ENCODE measurements at regions not wholly inside any gene's neighbourhood (a gene's known extent, or its start where the extent isn't known, plus 50 kb on each side); places are given as distances from the start of the nearest gene placed in this dataset.
"Not testable (repeated sequence)": the region's sequence is repeated elsewhere in the genome, so short reads cannot be mapped to it uniquely, and the experiment has no call there.

DNA sequence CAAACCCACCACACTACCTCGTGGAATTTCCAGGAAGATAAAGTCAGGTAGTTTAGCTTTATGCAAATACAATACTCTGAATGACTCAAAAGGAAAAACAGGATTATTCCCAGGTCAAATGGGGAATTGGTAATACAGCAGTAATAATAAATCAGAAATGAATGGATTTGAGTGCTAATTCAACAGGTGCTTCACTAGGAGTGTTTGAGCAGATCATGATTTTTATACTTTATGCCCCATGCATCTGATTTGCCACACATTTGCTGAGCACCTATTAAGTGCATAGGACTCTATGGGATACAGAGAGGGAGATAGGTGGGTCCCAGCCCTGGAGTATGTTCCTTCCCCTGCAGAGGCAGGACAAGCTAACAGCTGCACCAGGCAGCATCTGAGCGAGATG lies 381.4 kb upstream of the PODXL start:
- CTCF ChIA-PET, result no interaction called here
- no peak for DNase-seq
- peaks cover 0 to 6% (median 4%) of the 10 kb centered on the region in 5 experiments for H3K27me3 ChIP-seq (replicated peaks in 2 of 5; ENCODE audit: control insufficient read depth in 4 of 5, insufficient read depth in 5 of 5, low read length in 4 of 5)
- peaks cover 0 to 7% (median 0%) of the 10 kb centered on the region in 5 experiments for H3K9me3 ChIP-seq (ENCODE audit: control extremely low read depth in 1 of 5, control insufficient read depth in 4 of 5, insufficient read depth in 2 of 5, low read depth in 1 of 5, low read length in 4 of 5)
- POLR2A ChIA-PET, result no interaction called here
- no peak overlapping the region for H3K27ac ChIP-seq (ENCODE audit: insufficient read depth in 1 of 2, low read depth in 1 of 2, low read length in 2 of 2, poor library complexity in 1 of 2, severe bottlenecking in 2 of 2)
- H3K36me3 ChIP-seq (ENCODE audit: control insufficient read depth in 4 of 4, insufficient read depth in 4 of 4, low read length in 3 of 4), result no peaks in the 10 kb centered on the region
- H3K4me1 ChIP-seq (ENCODE audit: control extremely low read depth in 1 of 4, control insufficient read depth in 4 of 4, insufficient read depth in 4 of 4, low read length in 3 of 4), result no peaks in the 10 kb centered on the region
- H3K4me3 ChIP-seq (ENCODE audit: control insufficient read depth in 1 of 7, extremely low read depth in 1 of 7, insufficient read depth in 4 of 7, low read depth in 2 of 7, low read length in 6 of 7), result no peak overlapping the region
- 100% methylated on average over 1 of the region's 2 CpGs for WGBS (ENCODE audit: insufficient coverage)

DNA sequence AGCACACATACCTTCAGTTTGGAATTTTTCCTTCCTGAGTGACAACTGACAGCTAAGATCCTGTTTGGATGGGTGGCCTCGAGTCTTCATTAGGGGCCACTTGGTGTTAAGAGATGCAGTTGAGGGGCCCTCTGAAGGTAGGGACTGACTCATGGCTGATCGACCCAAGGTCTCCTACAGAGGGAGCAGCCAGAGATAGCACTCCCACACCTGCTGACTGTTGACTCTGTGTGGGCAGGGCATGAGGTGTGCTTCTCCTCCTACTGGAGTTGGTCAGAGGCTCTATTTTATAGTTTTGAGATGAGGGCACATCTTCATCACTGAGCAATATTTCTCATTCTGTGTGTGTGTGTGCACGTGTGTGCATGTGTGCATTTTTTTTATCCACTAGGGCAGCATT lies 378.8 kb upstream of the PODXL start:
- ChIA-PET CTCF (no interaction called here), POLR2A (no interaction called here)
- DNase-seq, result no peak
- no peak overlapping the region for H3K27ac ChIP-seq (ENCODE audit: insufficient read depth in 1 of 2, low read depth in 1 of 2, low read length in 2 of 2, poor library complexity in 1 of 2, severe bottlenecking in 2 of 2)
- WGBS (ENCODE audit: insufficient coverage), result 80% methylated on average over 1 of the region's 3 CpGs
- no peak overlapping the region for H3K4me3 ChIP-seq (ENCODE audit: control insufficient read depth in 1 of 7, extremely low read depth in 1 of 7, insufficient read depth in 4 of 7, low read depth in 2 of 7, low read length in 6 of 7)
- no peaks in the 10 kb centered on the region for H3K36me3 ChIP-seq (ENCODE audit: control insufficient read depth in 4 of 4, insufficient read depth in 4 of 4, low read length in 3 of 4)
- no peaks in the 10 kb centered on the region for H3K9me3 ChIP-seq (ENCODE audit: control extremely low read depth in 1 of 5, control insufficient read depth in 4 of 5, insufficient read depth in 2 of 5, low read depth in 1 of 5, low read length in 4 of 5)
- no peaks in the 10 kb centered on the region for H3K4me1 ChIP-seq (ENCODE audit: control extremely low read depth in 1 of 4, control insufficient read depth in 4 of 4, insufficient read depth in 4 of 4, low read length in 3 of 4)
- H3K27me3 ChIP-seq (replicated peaks in 2 of 5; ENCODE audit: control insufficient read depth in 4 of 5, insufficient read depth in 5 of 5, low read length in 4 of 5), result peaks cover 0 to 5% (median 2%) of the 10 kb centered on the region in 5 experiments

DNA sequence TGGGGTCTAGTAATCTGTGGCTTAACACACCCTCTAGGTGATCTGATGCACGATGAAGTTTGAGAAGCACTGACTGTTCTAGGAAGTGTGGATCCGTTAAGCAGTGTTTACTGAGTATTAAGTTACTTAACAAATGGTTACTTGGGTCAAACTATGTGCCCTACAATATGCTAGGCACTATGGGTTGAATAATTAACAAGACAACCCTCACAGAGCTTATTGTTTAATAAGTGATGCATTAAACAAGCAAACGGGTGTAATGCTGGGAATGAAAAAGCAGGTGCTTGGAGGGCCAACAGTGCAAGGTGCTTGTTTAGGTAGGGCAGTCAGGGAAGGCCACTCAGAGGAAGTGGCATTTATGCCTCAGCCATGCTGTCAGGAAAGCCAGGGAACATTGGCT lies 378.0 kb upstream of the PODXL start:
- Histone ChIP-seq H3K9me3 (ENCODE audit: control extremely low read depth in 1 of 5, control insufficient read depth in 4 of 5, insufficient read depth in 2 of 5, low read depth in 1 of 5, low read length in 4 of 5) (no peaks in the 10 kb centered on the region), H3K4me3 (ENCODE audit: control insufficient read depth in 1 of 7, extremely low read depth in 1 of 7, insufficient read depth in 4 of 7, low read depth in 2 of 7, low read length in 6 of 7) (no peak overlapping the region), H3K27ac (ENCODE audit: insufficient read depth in 1 of 2, low read depth in 1 of 2, low read length in 2 of 2, poor library complexity in 1 of 2, severe bottlenecking in 2 of 2) (no peak overlapping the region), H3K27me3 (replicated peaks in 2 of 5; ENCODE audit: control insufficient read depth in 4 of 5, insufficient read depth in 5 of 5, low read length in 4 of 5) (peaks cover 0 to 5% (median 0%) of the 10 kb centered on the region in 5 experiments), H3K36me3 (ENCODE audit: control insufficient read depth in 4 of 4, insufficient read depth in 4 of 4, low read length in 3 of 4) (no peaks in the 10 kb centered on the region), H3K4me1 (ENCODE audit: control extremely low read depth in 1 of 4, control insufficient read depth in 4 of 4, insufficient read depth in 4 of 4, low read length in 3 of 4) (no peaks in the 10 kb centered on the region)
- WGBS (ENCODE audit: insufficient coverage), result 80% methylated on average over 1 of the region's 3 CpGs
- ChIA-PET POLR2A (no interaction called here), CTCF (no interaction called here)
- no peak for DNase-seq

DNA sequence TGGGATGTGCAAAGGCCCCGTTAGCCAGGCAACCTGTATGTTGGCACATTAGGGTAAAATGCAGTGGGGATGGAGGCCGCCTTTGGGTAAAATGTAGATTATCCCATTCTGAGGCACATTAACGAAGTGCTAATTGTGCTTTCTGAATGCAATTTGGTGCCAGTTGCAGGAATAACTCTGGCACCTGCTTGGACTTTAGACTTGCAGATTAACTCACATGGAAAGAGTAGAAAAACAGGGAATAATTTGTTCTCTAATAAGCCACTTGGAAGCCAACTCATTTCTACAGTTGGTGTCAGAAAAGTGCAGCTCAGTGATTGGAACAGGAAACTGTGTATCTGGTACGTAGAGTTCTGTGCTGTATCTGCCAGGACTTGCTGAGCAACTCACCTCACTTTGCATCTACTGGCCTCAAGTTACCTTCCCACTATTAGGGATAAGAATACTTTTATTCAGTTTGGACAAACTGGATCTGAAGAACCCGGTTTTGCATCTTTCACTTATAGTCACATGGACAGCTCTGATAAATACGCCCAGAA lies 377.4 kb upstream of the PODXL start:
- no peaks in the 10 kb centered on the region for H3K9me3 ChIP-seq (ENCODE audit: control extremely low read depth in 1 of 5, control insufficient read depth in 4 of 5, insufficient read depth in 2 of 5, low read depth in 1 of 5, low read length in 4 of 5)
- no peak for DNase-seq
- peaks cover 0 to 6% (median 0%) of the 10 kb centered on the region in 5 experiments for H3K27me3 ChIP-seq (replicated peaks in 2 of 5; ENCODE audit: control insufficient read depth in 4 of 5, insufficient read depth in 5 of 5, low read length in 4 of 5)
- H3K4me3 ChIP-seq (ENCODE audit: control insufficient read depth in 1 of 7, extremely low read depth in 1 of 7, insufficient read depth in 4 of 7, low read depth in 2 of 7, low read length in 6 of 7), result no peak overlapping the region
- H3K4me1 ChIP-seq (ENCODE audit: control extremely low read depth in 1 of 4, control insufficient read depth in 4 of 4, insufficient read depth in 4 of 4, low read length in 3 of 4), result no peaks in the 10 kb centered on the region
- 63% methylated on average over 6 of the region's 6 CpGs for WGBS (ENCODE audit: insufficient coverage)
- no peak overlapping the region for H3K27ac ChIP-seq (ENCODE audit: insufficient read depth in 1 of 2, low read depth in 1 of 2, low read length in 2 of 2, poor library complexity in 1 of 2, severe bottlenecking in 2 of 2)
- ChIA-PET CTCF (no interaction called here), POLR2A (no interaction called here)
- no peaks in the 10 kb centered on the region for H3K36me3 ChIP-seq (ENCODE audit: control insufficient read depth in 4 of 4, insufficient read depth in 4 of 4, low read length in 3 of 4)

DNA sequence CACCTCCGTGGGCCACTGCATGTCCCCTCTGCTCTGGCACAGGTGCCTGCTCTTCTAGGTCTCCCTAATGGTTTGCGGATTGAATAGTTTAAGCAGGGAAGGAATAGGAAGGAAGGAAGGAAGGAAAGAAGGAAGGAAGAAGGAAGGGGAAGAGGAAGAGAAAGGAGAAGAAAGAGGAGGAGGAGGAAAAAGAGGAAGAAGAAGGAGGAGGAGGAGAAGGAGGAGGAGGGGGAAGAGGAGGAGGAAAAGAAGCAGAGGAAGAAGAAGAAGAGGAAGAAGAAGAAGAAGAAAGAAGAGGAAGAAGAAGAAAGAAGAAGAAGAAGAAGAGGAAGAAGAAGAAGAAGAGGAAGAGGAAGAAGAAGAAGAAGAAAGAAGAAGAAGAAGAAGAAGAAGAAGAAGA lies 376.8 kb upstream of the PODXL start:
- CTCF ChIA-PET; DNase-seq; H3K36me3 ChIP-seq (ENCODE audit: control insufficient read depth in 4 of 4, insufficient read depth in 4 of 4, low read length in 3 of 4); H3K27me3 ChIP-seq (replicated peaks in 2 of 5; ENCODE audit: control insufficient read depth in 4 of 5, insufficient read depth in 5 of 5, low read length in 4 of 5); POLR2A ChIA-PET; H3K4me1 ChIP-seq (ENCODE audit: control extremely low read depth in 1 of 4, control insufficient read depth in 4 of 4, insufficient read depth in 4 of 4, low read length in 3 of 4); H3K9me3 ChIP-seq (ENCODE audit: control extremely low read depth in 1 of 5, control insufficient read depth in 4 of 5, insufficient read depth in 2 of 5, low read depth in 1 of 5, low read length in 4 of 5); H3K4me3 ChIP-seq (ENCODE audit: control insufficient read depth in 1 of 7, extremely low read depth in 1 of 7, insufficient read depth in 4 of 7, low read depth in 2 of 7, low read length in 6 of 7); H3K27ac ChIP-seq (ENCODE audit: insufficient read depth in 1 of 2, low read depth in 1 of 2, low read length in 2 of 2, poor library complexity in 1 of 2, severe bottlenecking in 2 of 2): not testable (repeated sequence)
- 94% methylated on average over 2 of the region's 2 CpGs for WGBS (ENCODE audit: insufficient coverage)

DNA sequence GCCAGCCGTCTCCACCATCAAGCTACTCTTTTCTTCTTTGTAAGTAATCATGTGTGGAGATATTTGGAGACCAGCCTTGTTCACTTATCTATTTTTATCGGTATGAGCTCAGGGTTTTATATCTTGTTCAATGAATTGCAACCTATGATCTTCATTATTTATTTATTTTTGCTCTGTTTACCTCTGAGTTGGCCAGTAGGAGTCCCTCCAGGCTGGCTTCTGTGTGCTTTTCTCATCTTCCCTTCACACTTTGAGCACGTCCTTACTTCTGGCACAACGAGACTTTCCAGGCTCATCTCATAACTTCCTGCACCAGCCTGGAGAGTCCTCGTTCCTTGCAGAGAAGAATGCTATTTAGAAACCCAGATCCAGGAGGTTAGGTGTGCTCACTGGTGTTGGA lies 375.8 kb upstream of the PODXL start:
- Histone ChIP-seq H3K36me3 (ENCODE audit: control insufficient read depth in 4 of 4, insufficient read depth in 4 of 4, low read length in 3 of 4) (no peaks in the 10 kb centered on the region), H3K4me1 (ENCODE audit: control extremely low read depth in 1 of 4, control insufficient read depth in 4 of 4, insufficient read depth in 4 of 4, low read length in 3 of 4) (no peaks in the 10 kb centered on the region), H3K9me3 (ENCODE audit: control extremely low read depth in 1 of 5, control insufficient read depth in 4 of 5, insufficient read depth in 2 of 5, low read depth in 1 of 5, low read length in 4 of 5) (no peaks in the 10 kb centered on the region), H3K27me3 (replicated peaks in 2 of 5; ENCODE audit: control insufficient read depth in 4 of 5, insufficient read depth in 5 of 5, low read length in 4 of 5) (peaks cover 0 to 4% (median 0%) of the 10 kb centered on the region in 5 experiments), H3K4me3 (ENCODE audit: control insufficient read depth in 1 of 7, extremely low read depth in 1 of 7, insufficient read depth in 4 of 7, low read depth in 2 of 7, low read length in 6 of 7) (no peak overlapping the region), H3K27ac (ENCODE audit: insufficient read depth in 1 of 2, low read depth in 1 of 2, low read length in 2 of 2, poor library complexity in 1 of 2, severe bottlenecking in 2 of 2) (no peak overlapping the region)
- WGBS (ENCODE audit: insufficient coverage), result 75% methylated on average over 2 of the region's 5 CpGs
- ChIA-PET POLR2A (no interaction called here), CTCF (interaction anchor here (0.6 kb wide), 1 partner anchor 286 kb away, joined by 3 read pairs; no protein-coding TSS in a partner anchor)
- no peak for DNase-seq

DNA sequence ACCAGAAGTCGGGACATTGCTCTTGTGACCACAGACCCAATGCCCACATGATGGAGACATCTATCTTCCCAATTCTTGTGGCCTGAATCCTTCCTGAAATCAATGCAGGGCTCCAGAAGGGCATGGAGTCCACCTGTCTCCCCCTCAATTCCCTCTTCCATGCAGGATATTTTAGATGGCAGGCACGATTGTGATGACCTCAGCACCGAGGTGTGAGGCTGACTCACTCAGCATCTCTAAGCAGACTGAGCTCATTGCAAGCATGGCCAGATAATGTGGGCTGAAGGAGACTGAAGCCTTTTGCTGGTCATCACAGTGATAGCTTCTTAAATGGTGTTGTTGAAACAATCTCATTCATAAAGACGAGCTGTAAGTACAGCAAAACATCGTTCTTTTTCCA lies 374.9 kb upstream of the PODXL start:
- no peak overlapping the region for H3K27ac ChIP-seq (ENCODE audit: insufficient read depth in 1 of 2, low read depth in 1 of 2, low read length in 2 of 2, poor library complexity in 1 of 2, severe bottlenecking in 2 of 2)
- H3K4me1 ChIP-seq (ENCODE audit: control extremely low read depth in 1 of 4, control insufficient read depth in 4 of 4, insufficient read depth in 4 of 4, low read length in 3 of 4), result no peaks in the 10 kb centered on the region
- H3K27me3 ChIP-seq (replicated peaks in 2 of 5; ENCODE audit: control insufficient read depth in 4 of 5, insufficient read depth in 5 of 5, low read length in 4 of 5), result peaks cover 0 to 4% (median 0%) of the 10 kb centered on the region in 5 experiments
- POLR2A ChIA-PET, result no interaction called here
- 90% methylated on average over 2 of the region's 5 CpGs for WGBS (ENCODE audit: insufficient coverage)
- H3K36me3 ChIP-seq (ENCODE audit: control insufficient read depth in 4 of 4, insufficient read depth in 4 of 4, low read length in 3 of 4), result no peaks in the 10 kb centered on the region
- no peak for DNase-seq
- CTCF ChIA-PET, result no interaction called here
- no peaks in the 10 kb centered on the region for H3K9me3 ChIP-seq (ENCODE audit: control extremely low read depth in 1 of 5, control insufficient read depth in 4 of 5, insufficient read depth in 2 of 5, low read depth in 1 of 5, low read length in 4 of 5)
- H3K4me3 ChIP-seq (ENCODE audit: control insufficient read depth in 1 of 7, extremely low read depth in 1 of 7, insufficient read depth in 4 of 7, low read depth in 2 of 7, low read length in 6 of 7), result no peak overlapping the region

Measured in common myeloid progenitor, CD34-positive (primary cell).